NCI-H1105 (cell line): ENCODE measurements at regions not wholly inside any gene's neighbourhood (a gene's known extent, or its start where the extent isn't known, plus 50 kb on each side); places are given as distances from the start of the nearest gene placed in this dataset.

Experiments
- DNase-seq: peaks from one replicate; lab custom pipeline; 2025; lab: John Stamatoyannopoulos, UW

- no peak for DNase-seq
Observed at GRCh38 chr20:22504829-22505377, 79.5 kb downstream of the FOXA2 start.

DNA sequence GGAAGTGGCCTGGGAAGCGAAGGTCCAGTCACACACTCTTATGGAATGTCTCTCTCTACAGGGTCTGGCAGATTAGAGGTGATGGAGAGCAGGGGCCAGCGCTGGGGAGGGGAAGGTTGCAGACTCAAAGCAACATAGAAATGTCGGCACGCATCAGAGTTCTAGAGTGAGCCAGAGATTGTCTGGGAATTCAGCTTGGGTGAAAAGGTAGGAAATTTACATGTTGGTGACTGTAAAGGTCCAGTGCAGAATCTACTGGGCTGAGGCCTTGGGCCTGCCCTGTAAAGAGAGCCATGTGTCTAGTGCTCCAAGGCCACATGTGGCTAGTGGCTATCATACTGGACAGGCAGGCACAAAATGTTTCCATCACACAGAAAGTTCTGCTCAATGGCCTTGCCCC, 80.8 kb downstream of the FOXA2 start:
- DNase-seq = no peak

DNA sequence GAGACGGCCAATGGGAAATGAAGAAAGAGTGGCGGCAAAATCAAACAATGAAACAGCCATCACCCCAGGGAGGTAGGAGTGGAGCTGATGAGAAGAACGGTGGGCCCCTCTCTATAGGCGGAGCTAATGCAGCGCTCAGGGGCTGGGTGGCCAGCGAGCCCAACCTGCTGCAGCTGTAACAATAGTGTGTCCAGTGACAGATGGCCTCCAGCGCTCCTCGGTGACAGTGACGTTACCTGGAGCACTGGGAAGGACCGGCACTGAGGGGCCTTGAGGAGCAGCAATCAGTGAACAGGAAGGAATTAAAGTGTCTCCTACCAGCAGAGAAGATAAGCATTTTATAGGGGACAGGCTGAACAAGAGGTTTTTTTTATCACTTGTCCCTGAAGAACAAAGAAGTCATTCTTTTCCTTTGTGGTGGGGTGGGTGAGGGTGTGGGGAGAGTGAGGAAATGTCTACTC, 81.6 kb downstream of the FOXA2 start:
- DNase-seq = no peak

DNA sequence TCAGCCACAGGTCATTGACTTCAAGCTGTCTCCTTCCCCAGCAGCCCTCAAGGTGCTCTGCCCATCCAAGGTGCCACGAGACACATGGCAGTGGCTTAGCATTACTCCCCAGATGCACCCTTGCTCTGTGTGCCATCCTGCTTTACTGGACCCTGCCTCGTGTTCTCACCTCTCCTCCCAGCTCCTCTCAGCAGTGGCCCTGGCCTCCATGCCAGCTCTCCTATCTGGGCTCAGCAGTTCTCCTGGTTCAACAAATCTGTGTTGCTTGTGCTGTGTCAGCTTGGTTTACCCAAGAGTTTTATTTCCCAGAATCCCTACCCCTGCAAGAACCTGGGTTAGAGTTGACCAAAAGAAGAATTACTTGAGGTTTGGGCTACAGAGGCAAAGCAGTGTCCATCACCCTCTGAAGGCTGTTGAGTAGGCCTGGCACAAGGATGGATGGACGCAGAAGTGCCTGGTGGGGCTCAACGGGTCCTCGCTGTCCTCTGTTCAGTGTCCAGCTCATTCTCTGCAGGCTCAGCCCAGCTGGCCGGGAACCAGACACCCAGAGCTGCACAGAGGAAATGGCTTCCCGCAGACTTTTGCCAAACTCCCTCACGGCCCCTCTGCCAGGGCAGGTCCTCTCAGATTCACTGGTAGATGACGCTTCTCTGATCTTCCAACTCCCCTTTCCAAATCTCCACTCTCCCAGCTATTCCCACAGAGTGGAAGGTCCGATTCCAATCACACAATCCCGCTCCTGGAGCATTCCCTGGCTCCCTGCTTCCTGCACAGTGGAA, 82.6 kb downstream of the FOXA2 start:
- no peak for DNase-seq

DNA sequence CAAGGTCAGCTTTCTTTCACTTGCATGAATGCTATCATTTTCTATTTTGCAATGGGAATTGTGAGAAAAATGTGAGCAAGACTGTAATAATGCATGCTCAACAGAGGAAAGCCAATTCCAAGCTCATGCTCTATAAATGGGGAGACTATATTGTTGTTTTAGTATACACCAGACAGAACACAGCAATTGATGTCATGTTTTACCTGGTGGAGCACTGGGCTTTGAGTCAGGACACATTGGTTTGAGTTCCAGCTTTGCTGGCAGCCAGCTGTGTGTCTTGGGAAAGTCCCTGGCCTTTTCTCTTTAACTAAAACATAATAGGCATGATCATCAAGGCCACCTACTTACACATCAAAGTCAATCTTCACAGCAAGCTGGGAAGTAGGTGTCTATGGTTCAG, 83.3 kb downstream of the FOXA2 start:
- DNase-seq = no peak

DNA sequence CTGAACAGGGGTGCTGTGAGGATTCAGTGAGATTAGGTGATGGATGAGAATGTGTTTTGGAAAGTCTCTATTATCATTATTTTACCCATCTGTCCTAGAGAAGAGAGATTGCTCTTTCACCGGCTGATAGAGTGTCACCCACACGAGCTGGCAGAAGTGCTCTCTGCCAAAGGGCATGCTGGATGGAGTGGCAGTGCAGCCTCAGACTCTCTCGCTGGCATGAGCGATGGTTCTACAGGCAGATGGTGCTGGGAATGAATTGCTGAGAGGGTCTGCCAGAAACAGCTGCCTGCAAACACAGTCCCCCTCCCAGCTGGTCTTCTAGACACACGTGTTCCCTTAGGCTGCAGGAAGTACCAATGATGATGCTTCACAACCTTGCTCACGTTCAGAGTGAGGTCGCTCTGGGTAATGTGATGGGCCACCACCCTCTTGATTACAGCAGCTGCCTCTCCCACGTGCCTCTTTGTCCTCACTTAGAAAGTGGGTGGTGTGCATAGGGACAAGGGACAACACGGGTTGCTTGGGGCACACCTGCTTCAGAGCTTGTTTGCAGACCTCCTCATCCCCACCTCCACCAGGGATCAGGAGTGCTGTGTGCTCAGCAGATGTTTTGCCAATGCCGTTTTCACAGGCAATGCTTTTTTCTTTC, 84.7 kb downstream of the FOXA2 start:
- peak; percentile 66 for DNase-seq

DNA sequence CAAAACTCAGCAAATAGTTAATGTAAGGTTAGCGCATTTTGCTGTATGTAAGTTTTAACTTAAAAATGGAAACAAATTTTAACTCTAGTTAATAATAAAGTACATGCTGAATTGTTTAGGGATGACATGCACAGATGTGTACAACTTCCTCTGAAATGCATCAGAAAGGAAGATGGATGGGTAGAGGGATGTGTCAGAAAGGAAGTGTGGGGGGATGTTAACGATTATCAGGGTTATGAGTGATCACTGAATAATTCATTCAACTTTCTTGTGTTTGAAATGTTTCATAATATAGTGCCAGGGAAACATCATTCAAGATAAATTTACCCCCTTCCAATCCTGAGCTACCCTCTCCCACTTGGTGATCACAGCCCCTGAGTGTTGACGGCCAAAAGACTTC, 87.6 kb downstream of the FOXA2 start:
- DNase-seq = no peak

- no peak for DNase-seq
Observed at GRCh38 chr20:22495789-22496188, 88.6 kb downstream of the FOXA2 start.

DNA sequence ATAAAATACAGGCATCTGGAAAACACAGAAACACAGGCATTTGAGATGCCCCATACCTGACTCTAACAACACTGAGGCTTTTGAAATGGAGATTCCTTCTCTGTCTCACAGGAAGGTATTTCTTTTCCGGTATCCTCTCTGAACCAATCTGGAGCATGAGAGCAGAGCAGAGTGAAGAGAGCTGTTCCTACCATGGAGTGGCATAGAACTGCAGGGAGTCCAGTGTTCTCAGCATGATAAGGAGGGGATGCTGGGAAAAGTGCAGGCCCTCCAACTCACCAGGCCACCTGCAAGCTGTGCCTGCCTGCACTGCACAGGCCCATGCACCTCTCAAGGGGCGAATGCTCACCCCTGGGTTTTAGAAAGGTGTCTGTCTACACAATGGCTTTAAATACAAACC, 89.2 kb downstream of the FOXA2 start:
- DNase-seq = no peak

DNA sequence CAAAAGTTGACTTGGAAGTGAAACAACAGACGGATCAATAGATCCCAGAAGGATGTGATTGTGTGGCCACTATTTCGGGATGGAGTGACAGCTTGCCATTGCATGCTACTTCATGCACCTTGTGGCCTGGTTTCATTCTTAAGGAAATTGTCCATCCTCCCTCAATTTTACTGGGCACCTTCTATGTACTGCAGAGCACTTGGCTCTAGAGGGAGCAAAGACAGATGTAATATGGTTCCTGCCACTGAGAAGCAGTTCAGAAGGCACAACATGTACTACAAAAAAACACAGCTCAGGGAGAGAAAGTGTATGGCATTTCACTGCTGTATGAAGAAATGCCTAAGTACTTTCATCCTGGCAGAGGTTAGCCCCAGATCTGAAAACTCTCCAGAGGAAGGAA, 91.9 kb downstream of the FOXA2 start:
- DNase-seq = no peak

GRCh38 chr20:22491194-22491505, 93.2 kb downstream of the FOXA2 start:
- DNase-seq = no peak

DNA sequence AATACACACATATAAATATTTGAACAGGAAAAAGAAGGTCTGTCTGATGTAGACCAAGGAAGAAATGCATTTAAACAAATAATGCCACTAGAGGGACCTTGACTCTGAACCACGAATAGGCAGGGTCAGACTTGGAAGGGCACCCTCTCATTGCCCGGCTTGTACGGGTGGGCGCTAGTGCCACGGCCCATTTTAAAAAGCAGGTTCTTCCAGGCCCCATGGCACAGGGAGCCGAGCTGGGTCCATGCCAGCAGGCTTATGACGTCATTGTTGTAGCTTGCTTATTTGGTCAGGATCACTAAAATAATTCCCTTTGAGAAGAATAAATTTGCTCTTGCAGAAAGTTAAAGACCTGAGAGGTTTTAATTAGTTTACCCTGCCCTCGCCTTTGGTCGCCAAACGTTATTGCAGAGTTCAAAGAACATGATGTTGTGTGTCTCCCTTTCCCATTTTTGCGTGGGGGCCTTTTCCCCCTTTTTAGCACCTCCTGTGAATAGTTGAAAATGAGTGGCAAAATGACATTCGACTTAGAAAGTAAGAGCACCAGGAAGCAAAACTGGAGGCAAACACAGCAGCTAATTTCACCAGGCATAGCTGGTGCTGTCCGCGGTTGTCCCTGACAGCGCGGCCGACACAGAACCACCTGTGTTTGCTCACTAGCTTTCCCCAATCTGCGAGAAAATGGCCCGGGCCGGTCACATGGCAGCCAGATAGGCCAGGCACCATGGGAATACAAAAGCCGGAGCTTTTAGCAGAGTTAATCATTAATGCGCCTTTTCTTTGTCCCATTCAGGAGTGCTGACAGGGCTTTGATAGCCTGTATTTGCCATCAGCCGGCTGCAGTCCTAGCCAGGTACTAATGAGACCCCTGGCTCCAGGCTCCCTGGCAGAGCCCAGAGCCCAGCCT, 93.8 kb downstream of the FOXA2 start:
- DNase-seq = peak; percentile 82

- no peak for DNase-seq
Observed at GRCh38 chr20:22489626-22490286, 94.6 kb downstream of the FOXA2 start.

DNA sequence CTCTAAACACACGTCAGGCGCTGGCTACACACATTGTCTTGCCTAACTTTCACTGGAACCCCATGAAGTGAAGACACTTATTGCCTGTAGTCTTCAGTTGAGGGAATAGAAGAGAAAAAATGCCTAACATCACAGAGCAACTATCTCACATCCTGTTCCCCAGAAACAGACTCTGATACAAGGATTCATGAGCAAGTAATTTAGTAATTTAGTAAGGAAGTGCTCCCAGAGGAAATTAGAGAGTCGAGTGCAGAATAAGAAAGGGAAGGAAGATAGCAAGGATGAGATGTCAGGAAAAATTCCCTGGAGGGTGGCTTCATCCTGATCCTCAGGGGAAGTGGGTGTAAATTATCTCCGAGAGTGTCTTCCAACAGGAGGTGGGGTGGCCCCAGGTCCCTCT, 104.0 kb downstream of the FOXA2 start:
- no peak for DNase-seq

GRCh38 chr20:22475662-22476061, 108.7 kb downstream of the FOXA2 start:
- DNase-seq = no peak

- DNase-seq = no peak
Observed at GRCh38 chr20:22474224-22474623, 110.1 kb downstream of the FOXA2 start.

- no peak for DNase-seq
Observed at GRCh38 chr20:22473293-22473692, 111.1 kb downstream of the FOXA2 start.

DNA sequence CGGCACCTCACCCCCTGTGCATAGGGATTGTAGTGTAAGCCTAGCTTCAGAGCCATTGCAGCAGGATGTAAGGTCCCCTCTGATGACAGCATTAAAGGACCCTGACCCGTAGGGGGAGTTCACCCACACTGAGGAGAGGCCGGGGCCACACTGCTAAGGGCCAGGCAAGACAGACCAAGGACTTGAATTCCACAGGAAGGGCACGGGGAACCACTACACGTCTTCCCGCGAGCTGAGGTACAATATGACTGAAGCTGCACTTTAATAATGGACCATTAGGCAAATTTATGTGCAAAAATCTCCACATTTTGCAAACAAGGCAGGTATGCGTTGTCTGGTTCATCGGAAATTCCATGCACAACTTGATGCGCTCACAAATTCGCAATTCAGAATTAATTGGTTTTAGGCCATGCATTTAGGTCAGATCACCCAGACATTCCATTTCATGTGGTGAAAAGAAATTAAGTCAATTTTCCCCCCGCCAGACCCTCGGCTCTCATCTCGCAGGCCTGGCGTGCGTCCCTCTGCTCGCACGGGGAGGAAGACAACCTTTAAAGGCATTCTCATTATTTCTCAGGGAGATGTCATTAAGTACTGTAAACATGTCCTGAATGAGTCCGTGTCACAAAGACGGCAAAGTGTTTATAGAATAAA, 111.8 kb downstream of the FOXA2 start:
- DNase-seq = no peak

DNA sequence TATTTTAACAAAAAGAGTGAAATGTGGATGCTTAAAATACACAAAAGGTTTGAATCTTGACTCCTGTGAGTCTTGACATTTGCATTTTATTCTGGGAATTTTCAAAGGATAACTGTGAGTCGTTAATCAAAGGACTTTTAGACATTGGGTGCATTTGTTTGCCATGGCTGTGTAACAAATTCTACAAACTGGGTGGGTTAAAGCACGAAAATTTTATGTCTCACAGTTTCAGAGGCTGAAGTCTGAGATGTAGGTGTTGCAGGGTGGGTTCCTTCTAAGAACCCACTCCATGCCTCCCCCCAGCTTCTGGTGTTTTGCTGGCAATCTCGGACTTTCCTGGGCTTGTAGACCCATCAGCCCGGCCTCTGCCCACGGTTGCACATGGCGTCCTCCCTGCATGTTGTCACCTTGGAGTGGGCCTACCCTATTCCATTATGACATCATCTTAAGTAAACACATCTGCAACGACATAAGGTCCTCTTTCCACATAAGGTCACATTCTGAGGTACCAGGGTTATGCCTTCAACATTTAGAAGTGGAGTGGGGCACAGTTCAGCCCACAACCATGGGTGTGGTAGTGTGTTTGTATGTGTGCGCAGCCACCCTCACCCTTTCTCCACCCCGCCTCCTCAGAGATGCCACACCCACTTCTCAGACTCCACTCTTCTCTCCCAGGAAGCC, 113.1 kb downstream of the FOXA2 start:
- DNase-seq = no peak

DNA sequence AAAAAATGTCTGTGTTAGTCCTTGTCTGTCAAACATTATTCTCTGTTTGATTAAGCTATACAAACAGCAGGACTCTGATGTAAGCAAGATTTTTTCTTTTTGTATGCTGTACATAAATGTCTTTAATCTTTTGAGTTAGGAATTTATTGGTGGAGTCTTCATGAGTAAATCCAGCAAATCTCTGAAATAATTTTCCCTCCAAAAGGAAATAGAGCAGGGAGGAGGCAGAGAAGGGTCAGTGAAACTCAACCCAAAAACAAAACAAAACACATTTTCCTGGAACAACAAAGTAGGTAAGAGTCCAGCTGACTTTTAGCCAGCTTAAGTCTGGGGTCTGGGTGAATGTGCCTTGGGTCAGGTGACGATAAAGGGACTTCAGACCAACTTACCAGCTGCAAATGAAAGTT, 113.7 kb downstream of the FOXA2 start:
- DNase-seq = no peak
